Activated CD4-positive, CD25-positive, alpha-beta regulatory T cell treated with anti-CD3 and anti-CD28 coated beads, Interleukin-2, amount 50 U/mL, for 24 hours (primary cell): ENCODE measurements at regions not wholly inside any gene's neighbourhood (a gene's known extent, or its start where the extent isn't known, plus 50 kb on each side); places are given as distances from the start of the nearest gene placed in this dataset.

ENCODE experiments used
- ATAC-seq, 2 donors: fragments of 150-1000 bp; cut with Tn5 transposase; one replicate each; pipeline ENCODE4 v1.10.0; 2021; ENCODE audit warnings: mild to moderate bottlenecking in 1 of 2, moderate library complexity in 1 of 2

DNA sequence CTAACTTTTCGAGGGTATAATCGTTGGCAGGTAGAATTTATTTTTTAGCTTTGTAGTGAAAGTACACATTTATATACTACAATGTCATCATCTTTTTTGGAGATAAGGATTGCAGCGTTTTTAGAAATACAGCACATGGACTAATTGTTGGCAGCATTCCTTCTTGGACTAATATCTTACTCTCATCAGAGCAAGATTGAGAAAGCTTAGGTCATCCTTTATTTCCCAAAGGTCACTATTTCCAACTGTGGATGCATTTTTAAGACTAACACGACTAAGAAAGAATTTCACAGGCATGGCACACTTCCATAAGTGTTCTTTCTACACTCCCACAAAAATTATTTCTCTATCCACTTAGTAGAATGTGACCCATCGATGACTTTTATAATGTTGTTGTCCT is 732.3 kb downstream of the NCAM2 start:
- no peak for ATAC-seq

DNA sequence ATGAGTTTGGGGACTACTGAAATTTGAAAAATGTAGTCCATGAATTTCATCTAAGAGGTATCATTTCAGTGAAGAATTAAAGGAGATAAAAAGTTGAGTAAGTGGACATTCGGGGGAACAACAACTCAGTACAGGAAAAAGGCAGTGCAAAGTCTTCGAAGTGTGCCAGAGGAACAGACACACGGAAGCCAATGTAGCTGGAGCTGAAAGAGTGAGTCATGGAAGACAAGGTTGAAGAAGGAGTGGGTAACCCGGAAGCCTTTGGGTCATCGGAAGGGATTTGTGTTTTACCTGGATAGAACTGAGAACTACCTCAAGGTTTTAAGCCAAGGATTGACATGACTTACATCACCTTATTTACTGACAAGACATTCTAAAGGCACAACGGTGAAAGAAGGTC is 733.4 kb downstream of the NCAM2 start:
- ATAC-seq: no peak

DNA sequence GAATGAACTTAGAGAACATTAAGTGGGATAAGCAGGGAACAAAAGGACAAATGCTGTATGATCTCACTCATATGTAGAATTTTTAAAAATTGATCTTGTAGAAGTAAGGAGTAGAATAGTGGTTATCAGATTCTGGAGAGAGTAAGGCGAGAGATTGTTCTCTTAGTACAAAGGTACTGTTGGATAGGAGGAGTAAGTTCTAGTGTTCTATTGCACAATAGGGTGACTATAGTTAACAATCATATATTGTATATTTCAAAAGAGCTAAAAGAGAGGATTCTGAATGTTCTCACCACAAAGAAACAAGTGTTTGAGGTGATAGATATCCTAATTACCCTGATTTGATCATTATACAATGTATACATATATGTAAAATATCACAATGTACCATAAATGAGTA is 735.9 kb downstream of the NCAM2 start:
- ATAC-seq: no peak

DNA sequence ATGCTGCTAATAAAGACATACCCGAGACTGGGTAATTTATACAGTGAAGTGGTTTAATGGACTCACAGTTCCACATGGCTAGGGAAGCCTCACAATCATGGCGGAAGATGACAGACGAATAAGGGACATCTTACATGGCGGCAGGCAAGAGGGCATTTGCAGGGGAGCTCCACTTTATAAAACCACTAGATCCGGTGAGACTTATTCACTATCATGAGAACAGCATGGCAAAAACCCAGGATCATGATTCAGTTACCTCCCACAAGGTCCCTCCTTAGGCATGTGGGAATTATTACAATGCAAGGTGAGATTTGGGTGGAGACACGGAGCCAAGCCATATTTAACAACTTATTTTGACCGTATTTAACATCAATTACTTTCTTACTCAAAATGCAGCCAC is 739.0 kb downstream of the NCAM2 start:
- no peak for ATAC-seq

DNA sequence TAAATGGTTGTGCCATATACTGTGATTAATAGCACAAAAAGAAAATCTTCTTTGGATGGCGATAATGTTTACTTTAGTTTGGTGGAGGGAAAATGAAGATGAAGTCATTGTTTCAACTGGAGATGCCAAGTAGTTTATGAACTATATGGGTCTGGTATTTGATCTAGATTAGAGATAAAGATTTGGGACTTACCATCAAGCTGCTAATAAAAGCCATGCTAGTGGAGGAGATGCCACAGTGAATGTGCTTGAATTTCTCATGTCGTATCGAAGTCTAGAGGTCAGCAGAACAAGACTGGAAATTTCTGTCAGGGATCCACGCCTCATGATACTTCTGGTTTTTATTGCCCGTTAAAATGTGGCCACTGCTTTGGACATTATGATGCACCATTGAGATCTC is 742.0 kb downstream of the NCAM2 start:
- ATAC-seq: no peak

DNA sequence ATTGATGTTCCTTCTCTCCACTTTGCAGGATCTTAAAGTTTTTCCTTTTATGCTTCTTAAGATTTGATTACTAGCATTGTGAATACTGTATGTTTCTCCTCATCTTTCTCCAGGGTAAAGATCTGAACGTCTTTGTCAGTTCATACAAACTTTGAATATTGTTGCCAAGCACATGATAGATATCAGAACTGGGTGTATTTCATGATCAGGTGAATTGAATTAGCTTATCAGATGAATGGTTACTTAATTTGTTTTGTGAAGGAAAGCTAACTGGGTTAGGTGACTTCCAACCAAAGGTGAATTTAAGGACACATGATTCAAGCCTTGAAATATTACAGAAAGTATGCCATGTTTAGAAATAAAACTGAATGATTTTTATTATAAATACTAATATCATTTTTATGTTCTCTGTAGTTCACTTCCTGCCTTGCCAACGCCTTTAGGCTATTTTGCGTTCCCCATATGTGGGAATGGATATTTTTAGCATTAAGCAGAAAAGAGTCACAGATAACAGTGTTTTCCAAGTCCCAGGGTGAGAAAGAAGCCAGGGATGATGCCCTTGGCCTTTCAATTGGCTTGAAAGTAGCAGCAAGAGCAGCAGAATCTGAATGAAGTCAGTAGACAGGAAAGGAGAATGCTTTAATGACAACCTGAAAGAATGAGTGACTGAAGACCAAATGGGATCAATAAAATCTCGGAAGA is 752.1 kb downstream of the NCAM2 start:
- ATAC-seq: no peak

DNA sequence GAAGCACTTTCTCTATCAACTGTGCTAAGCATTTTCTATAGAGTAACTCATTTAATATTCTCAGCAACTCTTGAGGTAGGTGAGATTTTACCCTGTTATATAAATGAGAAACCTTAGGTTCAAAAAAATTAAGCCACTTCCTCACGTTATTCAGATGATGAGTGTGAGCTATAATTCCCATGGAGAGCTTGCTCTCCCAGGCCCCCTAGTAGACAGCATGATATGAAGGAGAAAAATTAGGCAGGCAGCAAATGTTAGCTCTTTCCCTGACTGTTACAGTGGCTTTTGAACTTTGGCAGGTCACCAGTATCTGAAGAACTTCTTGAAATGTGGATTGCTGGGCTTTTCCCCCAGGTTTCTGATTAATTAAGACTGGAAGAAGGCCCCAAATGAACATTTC is 753.1 kb downstream of the NCAM2 start:
- no peak for ATAC-seq

DNA sequence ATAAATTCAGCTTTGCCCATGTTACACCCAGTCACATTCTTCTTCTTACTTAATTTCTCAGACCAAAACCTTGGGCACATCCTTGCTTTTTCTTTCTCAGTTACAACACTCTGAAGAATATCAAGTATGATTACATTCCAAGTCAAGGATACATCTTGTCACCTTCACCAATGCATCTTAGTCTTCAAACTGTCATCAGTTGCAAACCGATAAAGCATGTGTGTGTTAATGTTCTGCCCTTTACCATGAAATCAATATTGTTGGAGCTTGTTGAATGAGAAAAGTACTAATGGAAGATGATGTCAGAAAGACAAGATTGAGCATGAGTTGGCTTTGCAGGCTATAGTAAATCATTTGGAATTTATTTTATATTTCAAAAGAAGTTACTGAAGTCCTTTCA is 764.6 kb downstream of the NCAM2 start:
- ATAC-seq: no peak

DNA sequence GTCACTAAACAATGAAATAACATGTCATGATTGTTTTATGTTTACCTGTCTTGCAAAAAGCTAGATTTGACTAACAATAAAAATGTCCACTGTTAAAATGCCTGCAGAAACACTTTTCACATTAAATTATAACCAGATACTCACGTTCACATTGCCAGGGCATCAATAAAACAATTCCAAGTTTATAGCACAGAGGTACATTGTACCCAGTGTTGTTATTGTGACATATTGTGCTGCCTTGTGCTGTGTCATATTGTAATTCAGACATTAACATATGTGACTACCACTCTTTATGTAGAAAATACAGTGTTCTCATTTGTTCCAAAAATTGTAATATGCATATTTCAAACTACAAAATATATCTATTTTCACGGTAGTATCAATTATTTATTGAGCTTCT is 766.1 kb downstream of the NCAM2 start:
- no peak for ATAC-seq

DNA sequence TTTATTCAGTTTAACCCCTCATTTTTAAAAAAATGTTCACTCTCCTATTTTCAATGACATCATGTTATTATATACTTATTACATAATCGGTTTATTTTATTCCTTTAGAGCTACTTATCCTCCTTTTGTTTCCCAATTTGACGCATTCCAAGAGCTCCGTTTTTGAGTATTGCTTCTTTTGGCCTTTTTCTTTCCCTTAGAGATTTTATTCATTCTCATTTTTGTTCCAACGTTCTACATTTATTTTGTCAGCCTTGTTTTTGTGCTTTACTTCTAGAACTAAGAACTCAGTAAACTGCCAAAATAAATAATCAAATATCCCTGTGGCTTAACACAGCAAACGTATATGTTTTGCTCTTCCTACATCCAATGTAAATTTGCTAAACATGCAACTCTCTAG is 769.1 kb downstream of the NCAM2 start:
- no peak for ATAC-seq

DNA sequence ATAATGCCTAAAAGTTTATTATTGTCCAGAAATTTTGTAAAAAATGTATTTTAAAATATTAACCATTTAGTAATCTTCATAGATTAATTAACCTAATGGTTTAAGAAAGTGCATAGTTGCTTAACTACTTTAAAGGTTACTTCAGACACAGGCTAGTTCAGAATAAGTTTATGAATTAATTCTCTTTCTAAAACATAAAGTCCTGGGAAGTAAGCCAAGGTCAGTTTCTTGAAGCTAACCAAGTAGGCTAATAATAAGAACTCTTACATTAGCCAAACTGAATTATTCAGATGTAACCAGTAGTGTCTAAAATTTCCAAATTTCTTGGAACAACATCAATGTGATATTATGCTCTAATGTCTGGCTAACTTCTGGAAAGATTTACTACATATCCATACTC is 790.4 kb downstream of the NCAM2 start:
- no peak for ATAC-seq

DNA sequence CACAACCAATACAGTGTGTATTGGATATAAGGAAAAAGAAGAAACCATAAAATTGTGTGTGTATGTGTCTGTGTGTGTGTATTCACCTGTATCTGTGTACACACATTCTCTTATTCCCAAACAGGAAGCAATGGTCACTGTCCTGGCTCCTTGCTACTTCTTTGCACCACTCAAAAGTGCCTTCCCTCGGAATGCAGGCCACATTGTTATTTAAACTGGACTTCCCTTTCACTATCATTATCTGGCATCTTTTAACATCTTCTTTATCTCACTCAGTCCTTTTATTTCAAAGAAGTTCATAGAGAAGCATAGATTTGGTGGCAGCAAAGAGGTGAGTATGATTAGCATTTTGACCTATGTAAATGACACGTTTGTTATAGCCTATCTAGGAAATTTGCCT is 803.7 kb downstream of the NCAM2 start:
- ATAC-seq: no peak

DNA sequence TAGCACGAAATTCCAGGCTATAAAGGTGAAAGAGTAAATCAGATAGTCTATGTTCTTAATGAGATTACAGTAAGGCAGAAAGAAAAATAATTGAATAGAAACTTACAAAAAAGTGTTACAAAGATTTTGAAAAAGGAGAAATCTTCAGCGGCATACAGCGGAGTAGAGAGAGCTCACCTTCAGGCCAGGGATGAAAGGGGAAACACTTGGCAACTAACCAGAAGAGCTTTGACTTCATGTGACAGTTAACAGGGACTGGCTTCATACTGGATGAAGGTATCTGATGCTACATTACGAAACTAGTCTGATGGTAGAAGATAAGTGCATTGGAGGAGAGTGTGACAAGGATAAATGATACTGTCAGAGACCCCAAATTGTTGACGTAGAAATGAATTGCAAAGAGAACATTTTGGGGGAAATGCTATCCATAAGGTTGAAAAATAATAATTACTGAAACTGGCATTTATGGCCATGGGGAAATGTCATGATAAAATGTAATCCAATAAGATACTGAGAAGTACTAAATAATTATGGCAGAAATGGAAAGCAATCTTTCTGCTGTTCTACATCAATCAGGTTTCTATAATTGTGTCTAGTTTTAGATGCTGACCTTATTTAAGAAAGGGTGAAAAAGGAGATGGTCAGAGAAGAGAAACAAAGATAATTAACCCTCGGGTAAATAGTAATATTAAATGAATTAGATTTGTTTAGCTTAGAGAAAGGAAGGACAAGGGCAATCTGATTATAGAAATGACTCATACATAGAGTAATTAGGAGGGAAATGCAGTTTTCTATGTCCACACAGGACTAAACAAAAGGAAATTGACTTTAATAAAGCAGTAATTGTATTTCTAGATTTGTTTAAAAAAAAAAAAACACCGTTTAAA is 808.7 kb downstream of the NCAM2 start:
- ATAC-seq: no peak

DNA sequence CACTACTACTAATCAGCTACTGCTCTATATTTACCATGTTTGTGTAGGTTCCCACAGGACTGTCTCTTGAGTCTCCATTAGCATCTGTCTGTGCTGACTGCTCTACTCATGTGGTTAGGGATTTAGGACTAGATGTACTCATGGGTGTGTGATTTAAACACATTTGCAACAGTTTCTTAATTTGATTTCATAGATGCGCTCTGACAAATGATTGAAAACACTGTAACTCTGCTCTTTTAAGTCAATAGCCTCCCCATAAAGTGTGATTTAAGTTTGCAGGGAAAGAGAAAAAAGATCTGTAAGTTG is 809.3 kb downstream of the NCAM2 start:
- no peak for ATAC-seq

DNA sequence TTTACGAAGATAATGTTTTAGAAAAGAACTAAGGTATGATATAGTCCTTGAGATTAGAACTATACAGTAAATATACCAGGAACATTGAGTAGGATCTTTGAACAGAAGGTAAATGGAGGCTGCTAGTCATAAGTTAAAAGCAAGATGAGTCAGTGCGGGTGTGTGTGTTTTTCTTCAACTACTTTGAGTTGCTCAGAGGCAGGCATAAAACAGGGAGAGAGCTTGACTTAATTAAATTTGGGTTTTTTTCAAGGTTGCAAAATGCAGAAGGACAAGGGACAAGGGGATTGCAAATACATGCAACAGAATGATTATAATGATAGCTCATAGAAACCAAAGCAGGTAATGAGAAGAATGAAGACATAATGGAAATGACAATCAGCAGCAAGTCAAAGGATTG is 815.1 kb downstream of the NCAM2 start:
- ATAC-seq: no peak

DNA sequence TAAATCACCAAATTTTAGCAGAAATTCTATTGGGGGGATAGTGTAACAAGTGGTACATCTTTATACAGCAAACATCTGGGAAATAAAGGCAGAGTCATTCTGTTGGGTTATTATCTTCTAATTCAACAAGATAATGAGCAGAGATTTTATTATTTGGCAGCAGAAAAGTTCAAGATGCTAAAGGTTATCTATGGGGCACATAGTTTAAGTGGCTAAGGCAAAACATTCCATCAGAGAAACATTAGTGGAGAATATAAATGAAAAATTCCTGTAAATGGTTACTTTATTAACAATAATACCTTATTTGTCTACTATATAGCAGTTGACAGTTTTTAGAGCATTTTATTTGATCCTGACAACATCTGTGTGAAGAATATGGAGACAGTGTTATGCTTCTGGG is 815.7 kb downstream of the NCAM2 start:
- no peak for ATAC-seq

DNA sequence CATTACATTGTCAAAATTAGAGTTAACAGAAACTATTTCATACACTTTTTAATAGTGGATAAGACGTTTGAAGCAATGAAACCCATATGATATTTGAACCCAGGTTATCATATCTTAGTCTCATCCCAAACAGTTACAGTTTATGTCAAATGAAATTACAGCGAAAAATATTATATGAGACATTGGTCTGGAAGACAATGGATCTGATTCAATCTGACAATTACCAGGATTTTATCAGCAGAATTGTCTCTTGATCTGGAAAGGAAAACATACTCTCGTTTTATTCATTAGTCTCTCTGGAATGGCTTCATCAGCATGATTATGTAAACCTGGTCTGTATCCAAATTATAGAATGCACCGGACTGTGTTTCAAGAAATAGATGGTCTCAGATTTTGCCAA is 818.6 kb downstream of the NCAM2 start:
- no peak for ATAC-seq

DNA sequence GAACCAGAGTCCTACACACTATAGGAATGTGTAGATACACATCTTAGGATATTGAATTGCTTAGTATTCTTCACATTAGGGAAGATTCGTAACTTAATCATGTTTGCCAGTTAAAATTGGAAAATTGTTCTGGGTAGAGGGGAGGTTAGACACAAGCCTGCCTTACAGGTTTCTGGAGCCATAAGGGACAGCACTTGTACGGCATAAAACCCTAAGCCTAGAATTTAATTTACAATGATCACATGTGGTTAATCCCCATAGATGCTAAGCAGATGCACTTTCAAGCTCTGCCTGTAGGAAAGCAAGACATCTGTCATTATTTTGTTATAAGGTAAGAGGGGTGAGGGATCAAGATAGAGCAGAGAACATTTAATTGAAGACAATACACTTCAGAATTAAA is 820.7 kb downstream of the NCAM2 start:
- no peak for ATAC-seq

DNA sequence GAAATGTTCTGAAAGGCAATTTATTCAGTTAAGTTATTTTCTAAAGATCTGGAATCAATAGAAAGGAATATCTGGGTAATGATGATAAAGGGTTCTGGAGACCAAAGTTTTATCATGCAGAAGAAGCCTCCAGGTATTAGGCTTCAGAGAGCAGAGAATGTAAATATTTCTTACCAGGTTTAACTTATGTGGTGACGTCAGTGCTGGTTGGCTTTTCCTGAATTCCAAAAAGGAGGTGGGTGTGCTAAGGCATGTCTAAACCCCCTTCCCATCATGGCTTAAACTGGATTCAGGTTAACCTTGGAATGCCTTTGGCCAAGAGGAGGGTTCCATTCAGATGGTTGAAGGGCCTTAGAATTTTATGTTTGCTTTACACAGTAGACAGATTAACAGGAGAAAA is 829.9 kb downstream of the NCAM2 start:
- ATAC-seq: no peak

DNA sequence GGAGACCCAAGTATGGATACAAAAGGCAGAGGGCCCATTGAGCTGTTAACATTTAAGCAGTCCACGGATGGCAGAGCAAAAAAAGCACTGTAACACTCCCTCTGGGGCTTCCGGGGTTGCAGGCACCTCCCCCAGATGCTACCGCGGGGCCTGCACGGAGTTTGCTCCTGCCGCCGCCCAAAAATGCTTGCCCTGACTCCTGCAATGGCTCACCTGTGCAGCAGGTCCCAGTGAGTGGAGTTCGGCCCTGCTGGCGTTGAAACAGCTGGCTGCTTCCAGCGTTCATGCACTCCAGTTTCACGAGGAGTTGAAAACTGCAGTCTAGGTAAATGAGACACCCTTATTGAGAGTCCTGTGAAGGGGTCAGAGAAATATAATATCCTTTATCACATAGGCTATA is 832.8 kb downstream of the NCAM2 start:
- no peak for ATAC-seq

DNA sequence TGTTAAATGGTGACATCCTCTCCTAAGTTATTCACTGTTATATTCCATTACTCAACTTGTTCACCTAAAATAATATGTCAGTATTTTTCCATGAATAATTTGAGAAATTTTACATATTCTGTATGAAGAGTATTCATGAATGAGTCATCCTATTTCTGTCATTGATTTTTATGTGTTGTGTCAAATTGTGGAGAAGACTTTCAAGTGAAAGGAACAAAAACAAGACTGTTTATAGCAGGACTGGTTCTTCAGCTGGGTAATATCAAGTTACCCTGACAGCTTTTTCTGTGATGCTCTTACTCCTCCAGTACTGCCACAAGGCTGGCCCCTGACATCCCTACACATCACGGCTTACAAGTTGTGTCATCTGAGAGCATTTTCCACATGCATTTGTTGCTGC is 847.7 kb downstream of the NCAM2 start:
- ATAC-seq: no peak

DNA sequence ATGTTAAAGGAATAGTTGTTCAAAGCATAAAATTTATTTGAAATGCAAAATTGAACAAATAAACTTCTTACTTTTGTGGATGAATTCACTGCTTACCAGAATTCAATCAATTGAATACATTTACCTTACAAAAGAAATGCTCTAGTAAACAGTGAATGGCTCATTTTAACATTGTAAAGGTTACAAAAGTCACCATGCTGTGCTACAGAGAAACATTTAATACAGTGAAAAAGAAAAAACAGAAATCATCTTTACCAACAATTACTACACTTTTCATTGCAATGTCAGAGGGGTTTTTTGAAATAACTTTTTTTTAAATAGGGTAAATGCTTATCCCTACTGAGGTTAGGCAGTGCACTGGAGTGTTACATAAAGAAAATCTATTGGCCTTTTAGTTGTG is 853.0 kb downstream of the NCAM2 start:
- no peak for ATAC-seq

DNA sequence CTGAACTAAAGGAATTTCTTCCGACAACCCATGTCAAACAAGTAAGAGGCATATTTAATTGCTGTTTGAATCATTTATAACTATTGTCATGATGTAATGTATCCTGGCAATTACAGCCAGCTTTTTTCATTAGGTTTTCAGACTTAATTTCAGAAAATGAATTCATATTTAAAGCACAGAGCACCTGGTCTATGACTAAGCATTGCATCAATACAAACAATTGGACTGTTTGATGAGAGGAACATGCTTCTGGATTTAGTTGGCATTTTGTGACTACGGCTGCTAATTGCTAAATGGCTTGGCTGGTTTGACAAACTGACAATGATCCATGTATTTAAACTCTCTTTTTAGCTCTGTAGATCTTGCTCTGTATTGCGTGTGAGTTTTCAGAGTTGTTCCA is 853.4 kb downstream of the NCAM2 start:
- ATAC-seq: no peak

DNA sequence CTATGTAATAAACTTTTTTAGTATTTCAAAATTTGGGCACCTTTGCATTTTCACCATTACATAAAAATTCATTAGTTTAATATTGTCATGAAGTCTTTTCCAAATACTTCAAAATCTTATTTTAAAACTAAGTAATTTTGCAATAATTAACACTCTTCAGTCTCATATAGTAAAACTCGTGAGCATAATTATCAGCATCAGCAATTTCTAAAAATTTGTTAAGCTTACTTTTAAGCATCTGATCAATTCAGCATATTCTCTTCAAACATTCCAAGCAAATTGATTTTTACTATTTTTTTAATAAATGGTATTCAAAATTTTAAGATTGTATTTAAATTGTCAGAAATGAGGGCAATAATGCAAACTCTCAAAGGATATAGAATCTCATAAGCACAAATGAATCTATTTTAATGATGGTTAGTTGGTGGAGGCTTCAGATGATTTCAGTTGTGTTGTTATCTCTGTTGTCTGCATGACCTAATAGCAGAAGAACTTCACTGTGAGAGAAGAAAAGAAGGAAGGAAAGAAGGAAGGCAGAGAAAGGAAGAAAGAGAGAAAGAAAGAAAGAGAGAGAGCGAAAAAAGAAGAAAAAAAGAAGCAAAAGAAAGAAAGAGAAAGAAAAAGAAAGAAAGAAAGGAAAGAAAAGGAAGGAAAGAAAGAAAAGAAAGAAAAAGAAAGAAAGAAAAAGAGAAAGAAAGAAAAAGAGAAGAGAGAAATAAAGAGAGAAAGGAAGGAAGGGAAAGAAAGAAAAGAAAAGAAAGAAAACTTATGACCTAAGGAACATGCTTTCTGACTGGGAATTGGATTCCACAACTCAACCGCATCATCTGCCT is 860.5 kb downstream of the NCAM2 start:
- no peak for ATAC-seq
